PC-3 (cell line): ENCODE measurements at regions not wholly inside any gene's neighbourhood (a gene's known extent, or its start where the extent isn't known, plus 50 kb on each side); places are given as distances from the start of the nearest gene placed in this dataset.
A peak's percentile ranks its signal among the peaks of the same experiment; 100 is the strongest.

Experiments
- ATAC-seq: fragments of 200-7000 bp; cut with Tn5 transposase; 2 replicates; pipeline ENCODE4 v1.9.1; 2020; ENCODE audit warnings: mild to moderate bottlenecking, moderate library complexity
- BruUV-seq: library from RNA; stranded (reverse); fragments of 400-500 nt; replicated peaks from 2 replicates; lab custom pipeline; 2021; lab: Mats Ljungman, UMichigan
- CTCF ChIA-PET: fragments of 300-600 bp; sonication (Branson Sonifier 250); formaldehyde crosslinking; loops from one replicate; lab custom pipeline; 2022; ENCODE audit warnings: antibody characterized with exemption; lab: Charles Lee
- POLR2A ChIA-PET: fragments of 300-600 bp; sonication (Branson Sonifier 250); formaldehyde crosslinking; loops from one replicate; lab custom pipeline; 2022; ENCODE audit warnings: antibody characterized with exemption; ENCODE audit not compliant: unreplicated experiment; lab: Charles Lee
- DNase-seq: peaks from one replicate; pipeline ENCODE4 v3.0.0-alpha.2; 2015
- H2AFZ ChIP-seq: fragments of 300-600 bp; sonication (generic); 2 replicates; pipeline ENCODE4 v1.6.0; 2016; ENCODE audit warnings: antibody characterized with exemption, low read length
- H3F3A ChIP-seq: fragments of 300-600 bp; sonication (generic); one replicate; pipeline ENCODE4 v1.6.0; 2017; ENCODE audit warnings: antibody characterized with exemption, low read length, control low read depth, mild to moderate bottlenecking; ENCODE audit not compliant: unreplicated experiment
- H3K27ac ChIP-seq: fragments of 300-600 bp; sonication (generic); 2 replicates; pipeline ENCODE4 v1.5.1; 2016; ENCODE audit warnings: mild to moderate bottlenecking, low read length
- H3K27me3 ChIP-seq: fragments of 300-600 bp; sonication (generic); 2 replicates; pipeline ENCODE4 v1.6.1; 2016; ENCODE audit warnings: low read length, mixed read lengths
- H3K36me3 ChIP-seq: fragments of 300-600 bp; sonication (generic); 2 replicates; pipeline ENCODE4 v1.6.1; 2016; ENCODE audit warnings: low read depth, mixed run types, low read length, mixed read lengths
- H3K4me1 ChIP-seq: fragments of 300-600 bp; sonication (generic); 2 replicates; pipeline ENCODE4 v1.5.1; 2016; ENCODE audit warnings: low read length; ENCODE audit not compliant: insufficient read depth
- H3K4me2 ChIP-seq: fragments of 300-600 bp; sonication (generic); 2 replicates; pipeline ENCODE4 v1.6.0; 2016; ENCODE audit warnings: low read length
- H3K4me3 ChIP-seq: fragments of 300-600 bp; sonication (generic); 2 replicates; pipeline ENCODE4 v1.5.1; 2016; ENCODE audit warnings: mild to moderate bottlenecking, low read length, mixed read lengths
- H3K79me2 ChIP-seq: fragments of 300-600 bp; sonication (generic); 2 replicates; pipeline ENCODE4 v1.6.1; 2017; ENCODE audit warnings: low read length, mixed read lengths
- H3K9ac ChIP-seq: fragments of 300-600 bp; sonication (generic); 2 replicates; pipeline ENCODE4 v1.6.0; 2016; ENCODE audit warnings: mild to moderate bottlenecking, low read length
- H3K9me2 ChIP-seq: fragments of 300-600 bp; sonication (generic); replicated peaks from 2 replicates; pipeline ENCODE4 v1.6.1; 2016; ENCODE audit warnings: mixed run types, low read length, mixed read lengths
- H3K9me3 ChIP-seq: fragments of 300-600 bp; sonication (generic); 2 replicates; pipeline ENCODE4 v1.6.1; 2016; ENCODE audit warnings: low read length, mixed read lengths
- H4K20me1 ChIP-seq: fragments of 300-600 bp; sonication (generic); 2 replicates; pipeline ENCODE4 v1.6.1; 2016; ENCODE audit warnings: low read length, mixed read lengths
- CTCF ChIP-seq: fragments of 300-600 bp; sonication (generic); conservative IDR thresholded peaks from 2 replicates; pipeline ENCODE4 v1.5.1; 2017; ENCODE audit warnings: antibody characterized with exemption, low read depth, mild to moderate bottlenecking, low read length
- EZH2 ChIP-seq: fragments of 300-600 bp; sonication (generic); IDR thresholded peaks from one replicate; pipeline ENCODE4 v1.6.1; 2017; ENCODE audit warnings: antibody characterized with exemption, mild to moderate bottlenecking, low read length; ENCODE audit not compliant: unreplicated experiment
- EZH2phosphoT487 ChIP-seq: fragments of 300-600 bp; sonication (generic); IDR thresholded peaks from 2 replicates; pipeline ENCODE4 v1.6.1; 2018; ENCODE audit warnings: mild to moderate bottlenecking, antibody characterized with exemption, low read length, borderline replicate concordance
- intact Hi-C: fragments of 100-400 bp; cut with micrococcal nuclease; formaldehyde crosslinking; loops from 2 replicates; pipeline ENCODE4 v1.9.0; 2023

- no peak overlapping the region for H2AFZ ChIP-seq
- no peaks in the 10 kb centered on the region for H3K9me3 ChIP-seq
- no peak overlapping the region for H3K4me3 ChIP-seq
- TF ChIP-seq EZH2: no peak
- no peak for TF ChIP-seq CTCF
- no peak for TF ChIP-seq EZH2phosphoT487
- no peaks in the 10 kb centered on the region for H3K9me2 ChIP-seq
- H3K4me2 ChIP-seq: no peak overlapping the region
- no peak overlapping the region for H3K27ac ChIP-seq
- ATAC-seq (no peak), DNase-seq (no peak)
- CTCF ChIA-PET: no interaction called here
- H3K36me3 ChIP-seq: no peaks in the 10 kb centered on the region
- intact Hi-C loops: no loop called here
- no peaks in the 10 kb centered on the region for H3K27me3 ChIP-seq
- H3K79me2 ChIP-seq: no peaks in the 10 kb centered on the region
- POLR2A ChIA-PET: no interaction called here
- H3K4me1 ChIP-seq: no peaks in the 10 kb centered on the region
- no TSS peak for BruUV-seq
- no peaks in the 10 kb centered on the region for H4K20me1 ChIP-seq
- H3K9ac ChIP-seq: no peak overlapping the region
- no peaks in the 10 kb centered on the region for H3F3A ChIP-seq
Observed at GRCh38 chr22:35488513-35488912, 52.1 kb upstream of the RASD2 start.

GRCh38 chr22:35489239-35489638 lies 51.4 kb upstream of the RASD2 start:
- POLR2A ChIA-PET: no interaction called here
- Histone ChIP-seq H3K9me3 (no peaks in the 10 kb centered on the region), H3K9ac (no peak overlapping the region), H3K27ac (no peak overlapping the region), H4K20me1 (no peaks in the 10 kb centered on the region), H3K9me2 (no peaks in the 10 kb centered on the region), H3K79me2 (no peaks in the 10 kb centered on the region), H3F3A (no peaks in the 10 kb centered on the region), H3K27me3 (no peaks in the 10 kb centered on the region), H2AFZ (0 out of 2 replicates have a peak overlapping the region, but pooled peaks have one; percentile 38), H3K4me1 (no peaks in the 10 kb centered on the region), H3K36me3 (no peaks in the 10 kb centered on the region), H3K4me3 (no peak overlapping the region), H3K4me2 (no peak overlapping the region)
- no TSS peak for BruUV-seq
- ATAC-seq: peak; percentile 84
- intact Hi-C loops: no loop called here
- CTCF ChIA-PET: no interaction called here
- DNase-seq: peak; percentile 70
- no peak for TF ChIP-seq EZH2
- TF ChIP-seq EZH2phosphoT487: no peak
- no peak for TF ChIP-seq CTCF
